ENCODE measurements at regions not wholly inside any gene's neighbourhood (a gene's known extent, or its start where the extent isn't known, plus 50 kb on each side); places are given as distances from the start of the nearest gene placed in this dataset.
A peak's percentile ranks its signal among the peaks of the same experiment; 100 is the strongest.

DNA sequence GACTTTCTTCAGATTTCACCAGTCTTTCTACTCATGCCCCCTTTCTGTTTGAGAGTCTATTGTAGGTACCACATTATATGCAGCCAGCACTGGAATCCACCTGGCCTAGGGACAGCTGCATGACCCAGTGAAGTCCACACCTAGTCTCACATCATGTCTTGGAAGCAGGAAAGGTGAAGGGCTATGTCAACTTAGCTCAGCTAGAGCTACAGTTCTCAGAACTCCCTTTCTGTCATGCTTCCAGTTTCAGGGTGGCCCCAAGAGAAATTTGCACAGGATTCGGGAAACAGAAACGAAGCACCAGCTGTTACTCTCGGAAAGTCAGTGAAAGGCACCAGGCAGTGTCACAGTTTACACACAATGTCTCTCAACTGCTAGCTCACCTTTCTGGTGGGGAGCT is 51.6 kb upstream of the NLRP1 start:
- no peak for TF ChIP-seq POLR2A (IDR thresholded peaks at IDR 0.05; ENCODE audit: low read depth, low read length)
- no peak for TF ChIP-seq TAF1 (IDR thresholded peaks at IDR 0.05; ENCODE audit: borderline replicate concordance, low read depth, low read length)
- TF ChIP-seq POLR2AphosphoS5 (IDR thresholded peaks at IDR 0.05; ENCODE audit: low read depth, low read length) = no peak
- DNase-seq (ENCODE audit: insufficient read length) (no peak), FAIRE-seq (peak; percentile 96)

- no peak for DNase-seq (ENCODE audit: insufficient read length)
- TF ChIP-seq TAF1 (IDR thresholded peaks at IDR 0.05; ENCODE audit: borderline replicate concordance, low read depth, low read length) = no peak
- no peak for TF ChIP-seq POLR2A (IDR thresholded peaks at IDR 0.05; ENCODE audit: low read depth, low read length)
- TF ChIP-seq POLR2AphosphoS5 (IDR thresholded peaks at IDR 0.05; ENCODE audit: low read depth, low read length) = no peak
- no peak for FAIRE-seq
These were observed 54.3 kb upstream of the NLRP1 start for GRCh38 chr17:5638596-5638995.

- FAIRE-seq (no peak), DNase-seq (ENCODE audit: insufficient read length) (no peak)
- TF ChIP-seq TAF1 (IDR thresholded peaks at IDR 0.05; ENCODE audit: borderline replicate concordance, low read depth, low read length) (no peak), POLR2A (IDR thresholded peaks at IDR 0.05; ENCODE audit: low read depth, low read length) (no peak), POLR2AphosphoS5 (IDR thresholded peaks at IDR 0.05; ENCODE audit: low read depth, low read length) (no peak)
These were observed 56.4 kb upstream of the NLRP1 start for GRCh38 chr17:5640726-5641125.

DNA sequence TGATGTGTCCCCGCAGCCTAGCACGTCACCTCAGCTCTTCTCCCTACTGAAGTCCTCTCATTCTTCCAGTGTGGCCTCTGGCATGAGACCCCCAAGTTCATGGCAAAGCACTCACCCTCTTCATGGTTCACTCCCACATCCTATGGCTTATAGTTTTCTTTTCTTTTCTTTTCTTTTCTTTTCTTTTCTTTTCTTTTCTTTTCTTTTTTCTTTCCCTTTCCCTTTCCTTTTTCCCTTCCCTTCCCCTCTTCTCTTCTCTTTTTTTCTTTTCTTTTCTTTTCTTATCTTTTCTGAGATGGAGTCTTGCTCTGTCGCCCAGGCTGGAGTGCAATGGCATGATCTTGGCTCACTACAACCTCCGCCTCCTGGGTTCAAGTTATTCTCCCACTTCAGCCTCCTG is 58.4 kb upstream of the NLRP1 start:
- no peak for FAIRE-seq
- no peak for DNase-seq (ENCODE audit: insufficient read length)

GRCh38 chr17:5644065-5644464 is 59.8 kb upstream of the NLRP1 start:
- TF ChIP-seq TAF1 (IDR thresholded peaks at IDR 0.05; ENCODE audit: borderline replicate concordance, low read depth, low read length) = no peak
- no peak for TF ChIP-seq POLR2AphosphoS5 (IDR thresholded peaks at IDR 0.05; ENCODE audit: low read depth, low read length)
- DNase-seq (ENCODE audit: insufficient read length) = no peak
- FAIRE-seq = no peak

More for the DNA sequence above, 58.4 kb upstream of the NLRP1 start:
- TF ChIP-seq POLR2AphosphoS5 (IDR thresholded peaks at IDR 0.05; ENCODE audit: low read depth, low read length) (no peak), POLR2A (IDR thresholded peaks at IDR 0.05; ENCODE audit: low read depth, low read length) (no peak), TAF1 (IDR thresholded peaks at IDR 0.05; ENCODE audit: borderline replicate concordance, low read depth, low read length) (no peak)

DNA sequence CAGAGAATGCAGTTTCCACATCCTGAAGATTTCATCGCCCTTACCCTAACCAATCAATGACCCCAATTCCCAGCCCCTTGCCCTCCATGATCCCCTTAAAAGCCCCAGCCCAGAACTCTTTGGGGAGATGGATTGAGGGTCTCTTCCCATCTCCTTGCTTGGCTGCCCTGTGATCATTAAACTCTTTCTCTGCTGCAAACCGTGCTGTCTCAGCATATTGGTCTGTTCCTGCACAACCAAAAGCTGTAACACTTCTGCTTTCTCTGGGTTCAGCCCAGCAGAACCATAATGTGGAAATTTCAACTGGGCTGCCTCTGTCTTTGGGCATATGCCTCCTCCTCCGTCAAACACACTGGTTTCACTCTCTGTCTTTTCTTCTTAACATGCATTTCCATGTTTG is 67.0 kb upstream of the NLRP1 start:
- no peak for DNase-seq (ENCODE audit: insufficient read length)
- TF ChIP-seq POLR2A (IDR thresholded peaks at IDR 0.05; ENCODE audit: low read depth, low read length) (no peak), POLR2AphosphoS5 (IDR thresholded peaks at IDR 0.05; ENCODE audit: low read depth, low read length) (no peak), TAF1 (IDR thresholded peaks at IDR 0.05; ENCODE audit: borderline replicate concordance, low read depth, low read length) (no peak)
- no peak for FAIRE-seq

GRCh38 chr17:5661491-5662125 is 77.3 kb upstream of the NLRP1 start:
- no peak for DNase-seq (ENCODE audit: insufficient read length)
- FAIRE-seq = no peak
- no peak for TF ChIP-seq POLR2AphosphoS5 (IDR thresholded peaks at IDR 0.05; ENCODE audit: low read depth, low read length)

- TF ChIP-seq POLR2A (IDR thresholded peaks at IDR 0.05; ENCODE audit: low read depth, low read length) = no peak
- no peak for TF ChIP-seq POLR2AphosphoS5 (IDR thresholded peaks at IDR 0.05; ENCODE audit: low read depth, low read length)
- TF ChIP-seq TAF1 (IDR thresholded peaks at IDR 0.05; ENCODE audit: borderline replicate concordance, low read depth, low read length) = no peak
- DNase-seq (ENCODE audit: insufficient read length) (no peak), FAIRE-seq (no peak)
These were observed 78.2 kb upstream of the NLRP1 start for GRCh38 chr17:5662409-5663085.

DNA sequence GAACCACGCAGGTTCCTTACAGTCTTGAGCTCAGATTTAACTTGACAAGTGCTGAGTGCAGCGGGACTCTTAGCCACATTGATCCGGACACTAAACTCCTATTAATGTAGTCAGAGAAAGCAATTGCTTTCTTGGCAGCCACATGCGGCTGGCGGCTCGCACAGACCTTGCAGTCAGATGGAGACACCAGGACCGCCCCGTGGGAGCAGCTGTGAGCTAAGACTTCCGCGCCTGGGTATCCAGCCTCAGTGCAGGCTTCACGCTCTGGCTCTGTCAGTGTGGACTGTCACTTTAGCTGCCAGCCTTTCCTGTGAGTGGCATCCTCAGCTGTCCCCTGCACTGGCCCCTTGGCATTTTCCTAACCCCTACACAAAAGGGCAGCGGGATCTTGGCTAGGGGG is 80.9 kb upstream of the NLRP1 start:
- no peak for FAIRE-seq
- TF ChIP-seq TAF1 (IDR thresholded peaks at IDR 0.05; ENCODE audit: borderline replicate concordance, low read depth, low read length) (no peak), POLR2AphosphoS5 (IDR thresholded peaks at IDR 0.05; ENCODE audit: low read depth, low read length) (no peak), POLR2A (IDR thresholded peaks at IDR 0.05; ENCODE audit: low read depth, low read length) (no peak)
- DNase-seq (ENCODE audit: insufficient read length) = no peak

GRCh38 chr17:5667871-5668270 is 83.6 kb upstream of the NLRP1 start:
- no peak for DNase-seq (ENCODE audit: insufficient read length)
- TF ChIP-seq TAF1 (IDR thresholded peaks at IDR 0.05; ENCODE audit: borderline replicate concordance, low read depth, low read length) = no peak
- TF ChIP-seq POLR2A (IDR thresholded peaks at IDR 0.05; ENCODE audit: low read depth, low read length) = no peak
- FAIRE-seq = no peak

- FAIRE-seq = no peak
- TF ChIP-seq POLR2AphosphoS5 (IDR thresholded peaks at IDR 0.05; ENCODE audit: low read depth, low read length) (no peak), POLR2A (IDR thresholded peaks at IDR 0.05; ENCODE audit: low read depth, low read length) (no peak), TAF1 (IDR thresholded peaks at IDR 0.05; ENCODE audit: borderline replicate concordance, low read depth, low read length) (no peak)
- DNase-seq (ENCODE audit: insufficient read length) = no peak
These were observed 84.3 kb upstream of the NLRP1 start for GRCh38 chr17:5668557-5669138.

DNA sequence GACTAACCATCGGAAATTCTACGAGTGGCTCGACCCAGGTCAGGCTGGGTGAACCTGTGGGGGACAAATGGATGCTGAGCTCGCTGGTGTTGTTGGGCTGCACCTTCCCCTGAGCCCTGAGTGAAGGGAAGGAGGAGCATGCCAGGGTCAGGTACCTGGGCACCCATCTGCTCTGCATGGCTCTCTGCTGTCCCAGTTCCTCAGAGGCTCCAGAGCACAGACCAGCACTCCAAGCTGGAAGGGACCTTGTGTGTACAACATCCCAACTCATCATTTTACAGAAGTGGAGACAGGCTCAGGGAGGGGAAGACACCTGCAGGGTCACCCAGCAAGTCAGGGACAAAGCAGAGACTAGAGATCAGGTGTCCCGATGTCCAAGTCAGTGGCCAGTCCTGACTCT is 84.9 kb upstream of the NLRP1 start:
- TF ChIP-seq POLR2A (IDR thresholded peaks at IDR 0.05; ENCODE audit: low read depth, low read length) = no peak
- TF ChIP-seq TAF1 (IDR thresholded peaks at IDR 0.05; ENCODE audit: borderline replicate concordance, low read depth, low read length) = no peak
- no peak for TF ChIP-seq POLR2AphosphoS5 (IDR thresholded peaks at IDR 0.05; ENCODE audit: low read depth, low read length)
- no peak for FAIRE-seq
- DNase-seq (ENCODE audit: insufficient read length) = no peak

Data from GM12892 (cell line).